HCT116 (cell line): ENCODE measurements at regions not wholly inside any gene's neighbourhood (a gene's known extent, or its start where the extent isn't known, plus 50 kb on each side); places are given as distances from the start of the nearest gene placed in this dataset.

Experiments
- ATAC-seq: fragments of 200-7000 bp; cut with Tn5 transposase; 2 replicates; pipeline ENCODE4 v1.9.1; 2020; ENCODE audit warnings: mild to moderate bottlenecking, moderate library complexity
- BruUV-seq: library from RNA; stranded (reverse); fragments of 400-500 nt; replicated peaks from 2 replicates; lab custom pipeline; 2021; lab: Mats Ljungman, UMichigan
- CTCF ChIA-PET: fragments of 300-600 bp; sonication (Branson Sonifier 250); formaldehyde crosslinking; loops from one replicate; lab custom pipeline; 2021; ENCODE audit warnings: antibody characterized with exemption; lab: Charles Lee
- POLR2A ChIA-PET: fragments of 300-600, 350-600 bp; sonication (Branson Sonifier 250); formaldehyde crosslinking; loops from one replicate; lab custom pipeline; 2021; ENCODE audit warnings: antibody characterized with exemption; lab: Charles Lee
- RAD21 ChIA-PET, 2 experiments: fragments of 300-600 bp; sonication (Branson Sonifier 250); formaldehyde crosslinking; loops; one replicate each; lab custom pipeline; 2023; ENCODE audit warnings: low total read pairs in 2 of 2; ENCODE audit not compliant: uncharacterized antibody in 2 of 2, unreplicated experiment in 2 of 2, low non-redundant PET in 1 of 2; lab: Charles Lee
- DNase-seq: peaks from one replicate; pipeline ENCODE4 v3.0.0-alpha.2; 2010; ENCODE audit warnings: low read depth, low spot score
- H2AFZ ChIP-seq: fragments of 200-600 bp; shearing (Covaris generic), sonication (generic); 2 replicates; pipeline ENCODE4 v1.6.1; 2017; ENCODE audit warnings: low read depth, mixed run types, mixed read lengths, antibody characterized with exemption, low read length; ENCODE audit not compliant: poor library complexity, severe bottlenecking
- H3K27ac ChIP-seq: 2 replicates; pipeline ENCODE4 v1.5.1; 2012; ENCODE audit warnings: low read depth, low read length
- H3K27me3 ChIP-seq: fragments of 200-600 bp; sonication (generic); 2 replicates; pipeline ENCODE4 v1.6.1; 2016; ENCODE audit warnings: mixed run types, low read length, mixed read lengths; ENCODE audit not compliant: insufficient read depth
- H3K36me3 ChIP-seq, 2 experiments: fragments of 200-500 bp in 1 of 2; fragments of 200-600 bp in 1 of 2; sonication (Bioruptor generic) in 1 of 2; sonication (generic) in 1 of 2; 2 replicates each; pipeline versions ENCODE4 v1.5.1 to v1.6.1; 2014 to 2016; ENCODE audit warnings: low read length in 2 of 2, inconsistent platforms in 1 of 2, mixed read lengths in 1 of 2, mixed run types in 1 of 2; ENCODE audit not compliant: insufficient read depth in 2 of 2, control insufficient read depth in 1 of 2
- H3K4me1 ChIP-seq, 2 experiments: fragments of 200-600 bp in 1 of 2; sonication (generic) in 1 of 2; 2 replicates each; pipeline versions ENCODE4 v1.5.1 to v1.6.1; 2012 to 2017; ENCODE audit warnings: low read length in 2 of 2, inconsistent platforms in 1 of 2, mild to moderate bottlenecking in 1 of 2, mixed read lengths in 1 of 2, mixed run types in 1 of 2, moderate library complexity in 1 of 2; ENCODE audit not compliant: insufficient read depth in 2 of 2, control insufficient read depth in 1 of 2
- H3K4me2 ChIP-seq: fragments of 200-600 bp; sonication (generic); 2 replicates; pipeline ENCODE4 v1.6.1; 2017; ENCODE audit warnings: mixed run types, low read length, mixed read lengths
- H3K4me3 ChIP-seq, 2 experiments: fragments of 200-600 bp in 1 of 2; sonication (generic) in 1 of 2; replicated peaks in 1 of 2; 2 replicates each; pipeline ENCODE4 v1.5.1; 2011 to 2016; ENCODE audit warnings: low read length in 2 of 2, control low read depth in 1 of 2, low read depth in 1 of 2, mild to moderate bottlenecking in 1 of 2, mixed read lengths in 1 of 2, mixed run types in 1 of 2
- H3K79me2 ChIP-seq: fragments of 200-600 bp; sonication (generic); 2 replicates; pipeline ENCODE4 v1.6.1; 2017; ENCODE audit warnings: mild to moderate bottlenecking, mixed run types, low read length, moderate library complexity, mixed read lengths; ENCODE audit not compliant: insufficient read depth
- H3K9ac ChIP-seq: fragments of 200-600 bp; sonication (generic); 2 replicates; pipeline ENCODE4 v1.6.1; 2016; ENCODE audit warnings: low read length, mixed read lengths
- H3K9me2 ChIP-seq: fragments of 200-600 bp; sonication (generic), shearing (Covaris generic); 2 replicates; pipeline ENCODE4 v1.6.1; 2017; ENCODE audit warnings: mixed run types, mild to moderate bottlenecking, moderate library complexity; ENCODE audit not compliant: insufficient read depth
- H3K9me3 ChIP-seq, 2 experiments: fragments of 200-500 bp in 1 of 2; fragments of 200-600 bp in 1 of 2; sonication (Bioruptor generic) in 1 of 2; sonication (generic) in 1 of 2; 2 replicates each; pipeline ENCODE4 v1.6.1; 2014 to 2017; ENCODE audit warnings: low read length in 2 of 2, mixed read lengths in 2 of 2, inconsistent platforms in 1 of 2, low read depth in 1 of 2, mild to moderate bottlenecking in 1 of 2, mixed run types in 1 of 2, moderate library complexity in 1 of 2; ENCODE audit not compliant: control insufficient read depth in 1 of 2, insufficient read depth in 1 of 2
- H4K20me1 ChIP-seq: fragments of 200-600 bp; sonication (generic), shearing (Covaris generic); 2 replicates; pipeline ENCODE4 v1.6.1; 2017; ENCODE audit warnings: mixed run types, mild to moderate bottlenecking, moderate library complexity; ENCODE audit not compliant: insufficient read depth
- FOSL1 ChIP-seq: IDR thresholded peaks from 2 replicates; pipeline ENCODE4 v1.6.1; 2012; ENCODE audit warnings: low read depth
- POLR2A ChIP-seq: IDR thresholded peaks from 2 replicates; pipeline ENCODE4 v1.7.0; 2011; ENCODE audit warnings: borderline replicate concordance; ENCODE audit not compliant: insufficient read depth, insufficient read length; ENCODE audit errors: extremely low read depth
- ZNF274 ChIP-seq: fragments of 200-500 bp; sonication (Bioruptor generic); IDR thresholded peaks from 2 replicates; pipeline ENCODE4 v1.6.1; 2014; ENCODE audit warnings: mild to moderate bottlenecking, low read depth, low read length, inconsistent platforms
- intact Hi-C: fragments of 100-400 bp; cut with micrococcal nuclease; formaldehyde crosslinking; loops from 2 replicates; pipeline ENCODE4 v1.10.0; 2022
- TF ChIP-seq, protein P1 (sequence below), 3 experiments: fragments of 200-600 bp in 1 of 3; sonication (generic) in 1 of 3; IDR thresholded peaks in 2 of 3; conservative IDR thresholded peaks in 1 of 3; 2 replicates each; pipeline ENCODE4 v1.5.1; 2012 to 2017; ENCODE audit warnings: low read depth in 2 of 3, low read length in 2 of 3, antibody characterized with exemption in 1 of 3, borderline replicate concordance in 1 of 3, control low read depth in 1 of 3, mild to moderate bottlenecking in 1 of 3, mixed read lengths in 1 of 3, mixed run types in 1 of 3, moderate library complexity in 1 of 3; ENCODE audit not compliant: insufficient read depth in 1 of 3
- TF ChIP-seq, protein P2 (sequence below): IDR thresholded peaks from 2 replicates; pipeline ENCODE4 v1.6.1; 2012

DNA sequence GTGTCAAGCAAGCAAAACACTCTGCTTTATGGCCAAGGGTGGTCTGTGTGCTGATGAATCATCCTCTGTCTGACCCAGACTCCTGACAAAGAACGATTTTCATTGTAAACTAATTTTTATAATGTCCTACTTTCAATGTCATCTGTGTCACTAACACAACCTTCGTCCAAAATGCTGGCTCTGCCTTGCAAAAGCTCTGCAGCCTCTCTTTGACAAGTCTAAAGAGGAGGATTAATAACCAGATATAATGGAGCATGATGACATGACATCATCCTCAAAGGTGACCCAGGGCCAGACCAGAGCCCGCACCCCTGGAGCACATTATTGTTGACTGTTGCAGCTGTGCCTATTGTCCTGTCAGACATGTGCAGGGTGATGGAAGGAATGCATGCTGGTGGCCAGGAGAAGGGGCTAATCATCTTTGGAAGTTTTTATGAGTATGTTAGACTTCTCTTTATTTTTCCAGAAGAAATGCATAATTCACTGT lies 589.4 kb downstream of the NR2F1-AS1 start:
- POLR2A ChIA-PET: no interaction called here
- Histone ChIP-seq H3K4me3 (no peak overlapping the region), H3K27me3 (no peaks in the 10 kb centered on the region), H3K9me2 (no peaks in the 10 kb centered on the region), H3K4me1 (0 out of 4 replicates have a peak, but pooled peaks cover 0 to 3% of the 10 kb centered on the region in 2 experiments), H3K27ac (no peak overlapping the region; the same call in 1 of the 2 replicates), H3K9me3 (no peaks in the 10 kb centered on the region), H3K9ac (no peak overlapping the region), H3K79me2 (no peaks in the 10 kb centered on the region), H2AFZ (no peak overlapping the region), H3K4me2 (no peak overlapping the region), H3K36me3 (no peaks in the 10 kb centered on the region), H4K20me1 (no peaks in the 10 kb centered on the region)
- RAD21 ChIA-PET: no interaction called here
- CTCF ChIA-PET: no interaction called here
- intact Hi-C loops: no loop called here
- DNase-seq: no peak
- TF ChIP-seq, protein P1, sequence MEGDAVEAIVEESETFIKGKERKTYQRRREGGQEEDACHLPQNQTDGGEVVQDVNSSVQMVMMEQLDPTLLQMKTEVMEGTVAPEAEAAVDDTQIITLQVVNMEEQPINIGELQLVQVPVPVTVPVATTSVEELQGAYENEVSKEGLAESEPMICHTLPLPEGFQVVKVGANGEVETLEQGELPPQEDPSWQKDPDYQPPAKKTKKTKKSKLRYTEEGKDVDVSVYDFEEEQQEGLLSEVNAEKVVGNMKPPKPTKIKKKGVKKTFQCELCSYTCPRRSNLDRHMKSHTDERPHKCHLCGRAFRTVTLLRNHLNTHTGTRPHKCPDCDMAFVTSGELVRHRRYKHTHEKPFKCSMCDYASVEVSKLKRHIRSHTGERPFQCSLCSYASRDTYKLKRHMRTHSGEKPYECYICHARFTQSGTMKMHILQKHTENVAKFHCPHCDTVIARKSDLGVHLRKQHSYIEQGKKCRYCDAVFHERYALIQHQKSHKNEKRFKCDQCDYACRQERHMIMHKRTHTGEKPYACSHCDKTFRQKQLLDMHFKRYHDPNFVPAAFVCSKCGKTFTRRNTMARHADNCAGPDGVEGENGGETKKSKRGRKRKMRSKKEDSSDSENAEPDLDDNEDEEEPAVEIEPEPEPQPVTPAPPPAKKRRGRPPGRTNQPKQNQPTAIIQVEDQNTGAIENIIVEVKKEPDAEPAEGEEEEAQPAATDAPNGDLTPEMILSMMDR (IDR thresholded peaks at IDR 0.05 in 2 of 3, conservative IDR thresholded peaks at IDR 0.05 in 1 of 3; ENCODE audit: borderline replicate concordance in 1 of 3, insufficient read depth in 1 of 3, low read depth in 2 of 3, low read length in 2 of 3): no peak
- TF ChIP-seq FOSL1: no peak
- no peak for ATAC-seq
- BruUV-seq: no TSS peak

DNA sequence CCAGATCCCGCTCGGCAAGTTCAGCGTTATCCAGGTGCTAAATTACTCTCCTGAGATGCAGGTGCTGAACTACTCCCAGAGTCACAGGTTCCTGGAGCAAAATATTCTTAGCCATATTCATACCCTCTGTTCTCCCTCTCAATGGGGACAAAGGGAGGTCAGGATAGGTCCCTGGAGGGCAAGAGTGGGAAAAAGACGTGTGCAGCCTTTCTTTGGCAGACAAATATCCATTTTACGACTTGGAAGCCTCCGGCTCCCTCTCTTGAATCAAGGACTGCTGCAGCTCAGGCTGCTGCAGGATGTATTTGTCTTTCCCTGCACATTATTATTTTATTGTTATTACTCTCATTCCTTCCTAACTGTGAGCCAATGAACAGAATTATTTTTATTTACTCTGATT lies 590.2 kb downstream of the NR2F1-AS1 start:
- DNase-seq: no peak
- H3K27me3 ChIP-seq: no peaks in the 10 kb centered on the region
- H3K27ac ChIP-seq: no peak overlapping the region
- H3K4me3 ChIP-seq: no peak overlapping the region
- H3K36me3 ChIP-seq: no peaks in the 10 kb centered on the region
- TF ChIP-seq ZNF274 (no peak), POLR2A (no peak)
- TF ChIP-seq, protein P2, sequence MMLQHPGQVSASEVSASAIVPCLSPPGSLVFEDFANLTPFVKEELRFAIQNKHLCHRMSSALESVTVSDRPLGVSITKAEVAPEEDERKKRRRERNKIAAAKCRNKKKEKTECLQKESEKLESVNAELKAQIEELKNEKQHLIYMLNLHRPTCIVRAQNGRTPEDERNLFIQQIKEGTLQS: no peak
- TF ChIP-seq, all 23 proteins: peak for 0
- BruUV-seq: no TSS peak
- Histone ChIP-seq H3K4me1 (0 out of 4 replicates have a peak, but pooled peaks cover 0 to 3% of the 10 kb centered on the region in 2 experiments), H3K9me3 (no peaks in the 10 kb centered on the region), H4K20me1 (no peaks in the 10 kb centered on the region), H3K9me2 (no peaks in the 10 kb centered on the region), H3K79me2 (no peaks in the 10 kb centered on the region), H2AFZ (no peak overlapping the region), H3K4me2 (no peak overlapping the region), H3K9ac (no peak overlapping the region)
- intact Hi-C loops: no loop called here
- ChIA-PET RAD21 (no interaction called here), CTCF (no interaction called here), POLR2A (no interaction called here)
- no peak for ATAC-seq
